ENCODE measurements at regions not wholly inside any gene's neighbourhood (a gene's known extent, or its start where the extent isn't known, plus 50 kb on each side); places are given as distances from the start of the nearest gene placed in this dataset.

GRCh38 chr5:23428705-23429104 is 78.7 kb upstream of the PRDM9 start:
- TF ChIP-seq CTCF (CRISPR knock-in tag; IDR thresholded peaks at IDR 0.05), result no peak
- TF ChIP-seq PAX8 (CRISPR knock-in tag; IDR thresholded peaks at IDR 0.05; ENCODE audit: borderline replicate concordance), result no peak
- no peak for TF ChIP-seq ZNF580 (CRISPR knock-in tag; IDR thresholded peaks at IDR 0.05; ENCODE audit: borderline replicate concordance, low read depth)
- no peak for TF ChIP-seq NFIB (CRISPR knock-in tag; IDR thresholded peaks at IDR 0.05; ENCODE audit: borderline replicate concordance)
- no peak for TF ChIP-seq ZFP41 (CRISPR knock-in tag; IDR thresholded peaks at IDR 0.05; ENCODE audit: borderline replicate concordance)
- TF ChIP-seq ZNF329 (CRISPR knock-in tag; IDR thresholded peaks at IDR 0.05; ENCODE audit: low read depth), result no peak
- no peak for TF ChIP-seq MED1 (CRISPR knock-in tag; IDR thresholded peaks at IDR 0.05)

Measured in HepG2 (cell line).